Pulmonary artery endothelial cell (primary cell): ENCODE measurements at regions not wholly inside any gene's neighbourhood (a gene's known extent, or its start where the extent isn't known, plus 50 kb on each side); places are given as distances from the start of the nearest gene placed in this dataset.
A peak's percentile ranks its signal among the peaks of the same experiment; 100 is the strongest.

ENCODE experiments used
- DNase-seq: peaks from one replicate; pipeline ENCODE4 v3.0.0-alpha.2; 2011; ENCODE audit warnings: low read depth, low spot score

- no peak for DNase-seq
These were observed 130.3 kb upstream of the NUDT7 start for GRCh38 chr16:77592021-77592420.

GRCh38 chr16:77594057-77594456 is 128.3 kb upstream of the NUDT7 start:
- DNase-seq, result peak; percentile 70

DNA sequence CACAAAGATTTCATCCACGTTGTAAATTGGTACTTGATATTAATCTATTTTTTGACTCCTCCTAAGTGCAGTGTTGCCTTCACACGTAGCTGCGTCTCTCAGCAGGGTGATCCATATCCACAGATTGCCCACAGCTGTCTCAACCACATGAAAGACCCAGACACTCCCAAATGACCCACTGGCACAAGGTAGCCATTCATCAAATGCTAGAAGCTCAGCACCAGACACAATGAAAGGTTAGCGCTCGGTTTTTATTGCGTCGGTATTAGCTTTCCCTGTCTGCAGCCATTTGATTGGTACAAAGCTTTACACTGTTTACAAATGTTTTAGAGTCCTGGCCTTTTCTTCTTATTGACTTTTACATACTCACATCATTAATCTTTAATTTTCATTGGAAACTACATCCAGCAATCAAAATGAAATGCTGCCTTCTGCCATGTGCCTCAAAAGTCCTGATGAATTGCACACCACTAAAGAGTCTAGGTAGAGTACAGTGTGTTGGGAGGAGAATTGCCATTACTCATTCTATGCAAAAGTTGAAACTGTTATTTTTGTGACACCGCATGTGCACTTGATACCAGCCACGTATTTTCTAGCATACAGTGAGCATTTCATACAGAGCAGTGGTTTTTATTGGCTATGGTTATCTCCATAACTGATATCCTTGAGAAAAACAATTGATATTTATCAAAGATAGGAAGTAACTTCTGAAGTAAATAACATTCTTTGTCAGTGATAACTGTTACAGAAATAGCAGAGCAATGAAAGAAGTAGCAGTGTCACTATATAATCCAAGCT is 127.3 kb upstream of the NUDT7 start:
- no peak for DNase-seq

- peak; percentile 71 for DNase-seq
These were observed 126.1 kb upstream of the NUDT7 start for GRCh38 chr16:77596261-77596660.

- no peak for DNase-seq
These were observed 122.4 kb upstream of the NUDT7 start for GRCh38 chr16:77599793-77600415.

DNA sequence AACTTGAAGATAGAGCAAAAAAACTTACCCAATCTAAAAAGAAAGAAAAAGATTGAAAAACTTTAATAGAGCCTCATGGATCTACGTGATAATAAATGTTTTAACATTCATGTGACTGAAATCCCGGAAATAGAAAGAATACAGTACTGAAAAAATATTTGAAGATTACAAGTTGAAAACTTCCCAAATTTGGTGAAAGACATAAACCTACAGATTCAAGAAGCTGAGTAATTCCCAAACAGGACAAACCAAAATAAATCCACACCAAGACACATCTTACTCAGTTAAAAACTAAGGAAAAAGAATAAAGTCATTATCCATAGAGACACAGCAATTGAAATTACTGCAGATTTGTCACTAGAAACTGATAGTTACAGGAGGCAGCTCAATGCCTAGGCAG is 121.8 kb upstream of the NUDT7 start:
- no peak for DNase-seq

- no peak for DNase-seq
These were observed 118.7 kb upstream of the NUDT7 start for GRCh38 chr16:77603656-77604055.

DNA sequence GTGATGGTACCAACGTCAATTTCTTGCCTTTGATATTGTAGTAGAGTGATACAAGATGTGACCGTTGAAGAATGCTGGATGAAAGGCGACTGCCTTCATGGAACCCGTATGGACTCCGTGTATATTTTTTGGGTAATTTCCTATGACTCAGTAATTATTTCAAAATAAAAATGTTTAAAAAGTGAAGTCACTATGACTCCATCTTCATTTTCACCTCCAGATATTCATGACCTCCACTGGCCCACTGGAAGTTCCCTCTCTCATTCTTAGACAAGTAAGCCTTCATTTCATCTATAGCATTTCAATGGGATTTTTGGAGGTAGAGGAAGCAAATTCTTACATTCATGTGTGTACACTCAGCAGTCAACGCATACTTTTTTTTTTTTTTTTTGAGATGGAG is 111.8 kb upstream of the NUDT7 start:
- no peak for DNase-seq

DNA sequence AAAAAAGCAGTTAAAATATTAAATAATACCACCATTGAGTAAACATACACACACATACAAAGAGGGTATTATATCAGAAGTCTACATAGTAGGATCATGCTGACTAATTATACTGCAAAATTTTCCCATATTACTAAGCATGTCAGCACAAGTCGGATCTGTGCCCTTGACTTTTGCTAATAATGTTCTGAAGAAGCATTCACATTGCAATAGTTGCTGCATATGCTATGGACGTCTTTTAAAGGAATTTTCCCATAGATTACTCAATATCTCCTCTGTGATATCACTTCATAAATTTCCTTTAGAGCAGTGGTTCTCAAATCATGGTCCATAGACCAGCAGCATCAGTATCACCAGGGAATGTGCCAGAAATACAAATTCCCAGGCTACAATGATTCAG is 110.9 kb upstream of the NUDT7 start:
- no peak for DNase-seq

DNA sequence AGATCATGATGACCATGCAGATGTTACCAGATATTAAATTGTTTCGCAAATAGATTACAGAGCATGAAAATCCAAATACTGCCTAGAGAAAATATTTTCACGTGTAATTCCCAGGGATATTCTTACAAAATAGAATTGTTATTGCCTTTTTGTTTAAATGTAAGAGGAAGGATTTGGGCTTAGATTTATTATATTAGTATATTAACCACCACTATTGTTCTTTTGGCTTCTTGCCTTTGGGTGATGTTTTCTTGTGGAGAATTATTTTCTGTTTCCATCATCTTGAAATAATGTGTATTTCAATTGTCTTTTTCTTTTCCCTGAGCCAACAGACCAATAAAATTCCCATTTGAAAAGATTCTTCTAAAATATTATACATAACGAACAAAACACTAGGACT is 109.7 kb upstream of the NUDT7 start:
- DNase-seq, result no peak

DNA sequence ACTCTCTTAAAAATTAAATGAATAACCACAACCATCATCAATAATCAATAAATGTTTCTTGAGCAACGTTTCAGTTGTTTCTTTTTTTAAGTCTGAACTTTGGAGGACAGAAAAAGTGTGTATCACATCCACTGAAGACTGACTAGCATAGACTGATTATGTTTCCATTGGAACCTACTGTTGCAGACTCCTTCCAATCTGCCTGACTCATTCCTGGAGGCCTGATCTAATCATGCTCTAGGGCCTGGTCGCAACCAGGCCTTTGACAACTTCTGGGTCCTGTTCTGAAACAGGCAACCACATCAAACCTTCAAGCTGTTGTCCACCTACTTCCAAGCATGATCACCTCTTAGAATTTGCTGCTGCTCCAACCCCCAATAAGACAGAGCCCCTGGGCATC is 109.2 kb upstream of the NUDT7 start:
- no peak for DNase-seq

DNA sequence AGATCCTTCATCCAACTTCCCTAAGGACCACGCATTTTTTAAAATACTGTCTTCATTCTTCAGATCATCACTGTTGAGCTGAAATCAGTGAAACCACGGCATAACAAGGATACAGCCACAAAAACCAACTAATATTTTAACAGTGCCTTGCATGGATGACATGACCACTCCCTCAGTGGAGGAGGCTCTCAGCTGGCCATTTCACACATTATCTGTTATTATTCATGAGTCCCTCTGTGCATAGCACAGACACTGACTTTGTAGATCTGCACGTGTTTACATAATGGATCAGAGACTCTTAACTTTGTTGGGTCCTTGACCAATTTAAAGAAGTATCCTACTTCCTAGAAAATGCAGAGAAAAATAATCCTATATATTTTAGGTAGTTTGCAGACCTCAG is 104.8 kb upstream of the NUDT7 start:
- no peak for DNase-seq

GRCh38 chr16:77617996-77618395 is 104.3 kb upstream of the NUDT7 start:
- peak; percentile 77 for DNase-seq

DNA sequence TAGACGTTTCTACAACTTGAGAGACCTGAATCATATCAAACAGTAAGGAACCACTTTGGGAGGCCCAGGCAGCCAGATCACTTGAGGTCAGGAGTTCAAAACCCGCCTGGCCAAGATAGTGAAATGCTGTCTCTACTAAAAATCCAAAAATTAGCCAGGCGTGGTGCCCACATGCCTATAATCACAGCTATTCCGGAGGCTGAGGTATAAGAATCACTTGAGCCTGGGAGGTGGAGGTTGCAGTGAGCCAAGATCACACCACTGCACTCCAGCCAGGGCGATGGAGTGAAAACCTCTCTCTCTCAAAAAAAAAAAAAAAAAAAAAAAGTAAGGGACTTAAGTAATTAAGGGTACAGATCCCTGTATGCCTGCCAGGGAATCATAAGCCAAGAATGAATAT is 103.4 kb upstream of the NUDT7 start:
- no peak for DNase-seq

DNA sequence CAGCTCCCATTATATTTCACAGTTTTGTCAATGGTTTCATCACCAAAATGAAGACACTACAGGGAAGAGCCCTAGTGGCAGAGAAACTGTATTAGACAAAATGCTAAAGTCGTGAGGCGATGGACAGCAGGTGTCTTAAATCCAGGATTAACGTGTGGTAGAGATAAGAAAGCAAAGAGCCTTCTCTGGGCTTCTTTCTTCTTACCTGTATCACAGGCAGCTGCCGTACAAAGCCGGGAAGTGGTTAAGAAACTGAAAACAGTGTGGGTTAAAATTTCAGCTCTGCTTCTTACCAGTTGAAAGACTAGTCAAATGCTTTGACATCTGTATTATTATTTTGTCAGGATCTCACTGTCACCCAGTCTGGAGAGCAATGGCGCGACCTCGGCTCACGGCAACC is 98.2 kb upstream of the NUDT7 start:
- no peak for DNase-seq

DNA sequence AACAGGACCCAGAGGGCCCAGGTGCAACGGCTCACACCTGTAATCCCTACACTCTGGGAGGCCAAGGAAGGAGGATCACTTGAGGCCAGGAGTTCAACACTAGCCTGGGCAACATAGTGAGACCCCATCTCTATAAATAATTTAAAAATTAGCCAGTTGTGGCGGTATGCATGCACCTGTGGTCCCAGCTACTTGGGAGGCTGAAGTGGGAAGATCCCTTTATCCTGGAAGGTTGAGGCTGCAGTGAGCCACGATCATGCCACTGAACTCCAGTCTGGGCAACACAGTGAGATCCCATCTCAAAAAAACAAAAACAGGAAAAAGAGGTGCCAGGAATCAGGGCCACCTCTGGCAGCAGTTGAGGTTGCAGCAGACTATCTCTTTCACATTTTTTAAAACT is 85.7 kb upstream of the NUDT7 start:
- DNase-seq, result no peak

GRCh38 chr16:77637940-77638339 is 84.4 kb upstream of the NUDT7 start:
- no peak for DNase-seq

DNA sequence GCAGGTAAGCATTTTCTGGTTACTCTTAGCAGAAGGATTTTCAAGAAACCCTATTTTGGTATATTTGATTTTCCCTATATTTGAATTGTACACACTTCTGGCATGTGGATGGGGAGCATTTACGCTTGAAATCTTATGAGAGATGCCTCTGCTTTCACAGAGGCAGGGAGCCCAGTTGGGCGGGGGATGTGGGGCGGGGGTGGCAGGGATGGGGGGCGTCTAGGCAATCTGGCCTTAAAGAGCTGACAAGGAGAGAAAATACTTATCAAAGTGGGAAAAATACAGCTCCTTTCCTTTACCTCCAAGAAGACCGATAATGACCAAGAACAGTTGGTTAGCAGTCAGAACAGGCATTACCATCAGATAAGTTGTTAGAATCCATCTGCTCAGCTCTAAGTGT is 79.1 kb upstream of the NUDT7 start:
- DNase-seq, result no peak

DNA sequence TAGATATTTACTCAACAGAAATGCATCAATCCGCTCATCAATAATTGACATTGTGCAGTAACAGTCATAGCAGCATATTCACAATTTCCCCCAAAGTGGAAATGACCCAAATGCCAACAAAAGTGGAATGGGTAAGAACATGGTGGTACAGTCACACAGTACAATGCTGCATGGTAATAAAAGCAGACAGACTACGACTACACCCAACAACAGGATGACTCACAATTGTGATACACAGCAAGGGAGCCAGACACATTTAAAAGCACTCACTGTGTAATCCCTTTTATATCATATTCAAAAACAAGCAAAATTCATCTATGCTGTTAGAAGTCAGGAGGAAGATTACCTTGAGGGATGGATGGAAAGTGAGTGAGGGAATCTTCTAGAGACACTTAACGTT is 76.5 kb upstream of the NUDT7 start:
- no peak for DNase-seq

DNA sequence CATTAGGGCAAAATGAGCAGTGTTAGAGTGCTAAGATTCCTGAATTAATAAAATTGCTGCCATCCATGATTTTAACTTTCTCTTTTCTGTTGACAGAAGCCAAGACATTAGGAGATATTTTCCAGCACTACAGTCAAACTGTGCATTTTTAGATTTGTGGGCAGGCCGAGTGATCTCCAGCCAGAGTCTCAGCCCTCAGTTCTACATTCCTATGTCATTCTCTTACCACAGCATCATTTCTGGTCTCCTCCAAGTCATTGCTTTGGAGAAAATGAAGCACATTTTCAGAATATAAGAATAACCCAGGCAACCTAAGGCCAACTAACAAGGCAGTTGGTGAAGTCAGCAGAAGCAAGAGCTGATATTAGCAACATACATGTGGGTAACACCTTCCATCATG is 74.6 kb upstream of the NUDT7 start:
- DNase-seq, result no peak

- DNase-seq, result no peak
These were observed 71.6 kb upstream of the NUDT7 start for GRCh38 chr16:77650761-77651160.

- DNase-seq, result no peak
These were observed 69.9 kb upstream of the NUDT7 start for GRCh38 chr16:77652399-77652798.

- DNase-seq, result no peak
These were observed 65.3 kb upstream of the NUDT7 start for GRCh38 chr16:77657016-77657415.
